HG03060 (cell line): ENCODE measurements at regions not wholly inside any gene's neighbourhood (a gene's known extent, or its start where the extent isn't known, plus 50 kb on each side); places are given as distances from the start of the nearest gene placed in this dataset.

Source experiments
- ATAC-seq: cut with Tn5 transposase; IDR thresholded peaks from one replicate; pipeline ENCODE4 v1.9.1; 2021; ENCODE audit warnings: low read depth, moderate number of reproducible peaks; ENCODE audit not compliant: unreplicated experiment

DNA sequence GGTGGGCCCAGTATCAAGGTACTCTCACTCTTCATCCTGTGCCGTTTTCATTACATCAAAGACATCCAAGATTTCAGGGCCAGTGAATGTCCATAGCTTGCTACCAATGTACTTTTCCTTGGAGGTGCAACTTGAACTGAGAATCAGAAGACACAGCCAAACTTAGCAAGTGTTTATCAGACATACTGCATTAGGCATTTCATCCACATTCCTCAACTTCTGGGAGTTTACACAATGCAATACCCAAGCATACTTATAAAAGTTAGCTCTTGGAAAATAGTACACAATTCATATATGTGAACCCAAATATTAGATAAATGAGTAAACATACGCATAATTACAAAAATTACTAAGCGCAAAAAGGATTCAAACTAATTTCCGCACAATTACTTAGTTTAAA is 216.3 kb upstream of the RHOBTB1 start:
- no peak for ATAC-seq

GRCh38 chr10:61159253-61159652 is 215.3 kb upstream of the RHOBTB1 start:
- ATAC-seq, result no peak

DNA sequence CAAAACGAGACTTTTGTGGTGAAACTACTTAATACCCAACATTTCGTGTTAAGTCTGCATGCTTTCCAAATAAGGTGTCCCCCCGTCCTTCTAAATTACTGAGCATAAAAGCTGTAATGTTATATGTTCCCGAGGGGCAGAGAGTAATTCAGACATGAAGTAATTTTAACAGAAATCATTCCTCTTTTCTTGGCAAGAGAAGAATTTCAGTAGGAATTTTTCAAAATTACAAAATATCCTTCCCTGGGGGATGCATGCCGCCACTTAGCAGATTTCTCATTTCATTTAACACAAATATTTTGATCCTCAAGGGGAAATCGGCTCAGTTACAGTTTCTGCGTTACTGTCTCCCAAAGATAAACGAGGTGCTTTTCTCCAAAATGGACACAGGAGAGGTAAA is 213.2 kb upstream of the RHOBTB1 start:
- ATAC-seq, result no peak

DNA sequence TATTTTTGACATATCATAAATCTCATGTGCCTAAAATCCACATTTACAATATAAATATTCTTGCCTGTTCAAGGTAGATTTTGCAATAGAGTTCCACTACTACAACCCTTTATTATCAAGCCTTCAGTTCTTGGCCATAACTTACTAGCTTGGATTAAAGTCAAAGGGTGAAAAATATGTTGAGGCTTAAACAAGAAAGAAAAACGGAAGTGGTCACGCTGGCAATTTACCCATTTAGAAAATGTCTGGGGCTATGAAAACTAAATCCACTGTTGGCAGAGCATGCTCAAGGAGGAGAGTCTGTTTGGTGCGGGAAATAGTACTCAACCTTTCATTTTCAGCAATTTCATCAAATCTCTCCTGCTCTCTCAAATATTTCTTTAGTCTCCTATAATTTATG is 209.8 kb upstream of the RHOBTB1 start:
- ATAC-seq, result no peak

- ATAC-seq, result no peak
Observed at GRCh38 chr10:61151059-61151458, 207.1 kb upstream of the RHOBTB1 start.

- no peak for ATAC-seq
Observed at GRCh38 chr10:61148451-61148850, 204.5 kb upstream of the RHOBTB1 start.

DNA sequence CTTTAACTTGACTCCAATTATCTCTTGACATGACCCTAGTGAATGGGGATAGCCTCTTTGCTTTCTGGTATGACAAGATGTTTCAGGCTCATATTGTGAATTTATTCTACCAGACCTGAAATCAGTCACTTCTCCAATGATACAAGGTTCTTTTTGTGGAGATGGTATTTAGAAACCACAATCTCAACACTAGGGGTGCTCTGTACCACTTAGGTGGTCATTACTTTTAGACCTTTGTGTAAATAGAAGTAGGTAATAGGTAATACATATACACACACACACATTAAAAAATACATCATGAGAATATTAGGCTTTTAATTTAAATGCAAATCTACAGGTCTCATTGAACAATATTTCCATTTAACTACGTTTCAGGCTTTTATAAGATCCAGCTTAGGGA is 199.0 kb upstream of the RHOBTB1 start:
- ATAC-seq, result no peak

- ATAC-seq, result no peak
Observed at GRCh38 chr10:61140765-61141392, 196.9 kb upstream of the RHOBTB1 start.

DNA sequence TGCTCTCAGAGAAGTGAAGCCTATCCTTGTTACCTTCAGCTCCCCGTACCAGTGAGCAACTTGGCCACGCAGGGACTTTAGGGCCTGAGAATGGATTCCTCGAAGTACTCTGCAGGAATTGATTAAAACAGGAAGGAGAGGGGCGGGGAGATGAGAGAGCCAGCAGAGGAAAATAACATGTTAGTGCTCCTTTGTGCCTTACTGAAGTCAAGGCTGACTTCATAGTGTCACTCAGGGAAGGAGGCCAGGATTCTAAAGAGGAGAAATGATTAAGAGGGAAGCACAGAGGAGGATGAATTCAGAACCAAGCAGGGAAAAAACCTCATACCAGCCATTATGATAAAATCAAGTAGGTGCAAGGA is 195.6 kb upstream of the RHOBTB1 start:
- no peak for ATAC-seq

DNA sequence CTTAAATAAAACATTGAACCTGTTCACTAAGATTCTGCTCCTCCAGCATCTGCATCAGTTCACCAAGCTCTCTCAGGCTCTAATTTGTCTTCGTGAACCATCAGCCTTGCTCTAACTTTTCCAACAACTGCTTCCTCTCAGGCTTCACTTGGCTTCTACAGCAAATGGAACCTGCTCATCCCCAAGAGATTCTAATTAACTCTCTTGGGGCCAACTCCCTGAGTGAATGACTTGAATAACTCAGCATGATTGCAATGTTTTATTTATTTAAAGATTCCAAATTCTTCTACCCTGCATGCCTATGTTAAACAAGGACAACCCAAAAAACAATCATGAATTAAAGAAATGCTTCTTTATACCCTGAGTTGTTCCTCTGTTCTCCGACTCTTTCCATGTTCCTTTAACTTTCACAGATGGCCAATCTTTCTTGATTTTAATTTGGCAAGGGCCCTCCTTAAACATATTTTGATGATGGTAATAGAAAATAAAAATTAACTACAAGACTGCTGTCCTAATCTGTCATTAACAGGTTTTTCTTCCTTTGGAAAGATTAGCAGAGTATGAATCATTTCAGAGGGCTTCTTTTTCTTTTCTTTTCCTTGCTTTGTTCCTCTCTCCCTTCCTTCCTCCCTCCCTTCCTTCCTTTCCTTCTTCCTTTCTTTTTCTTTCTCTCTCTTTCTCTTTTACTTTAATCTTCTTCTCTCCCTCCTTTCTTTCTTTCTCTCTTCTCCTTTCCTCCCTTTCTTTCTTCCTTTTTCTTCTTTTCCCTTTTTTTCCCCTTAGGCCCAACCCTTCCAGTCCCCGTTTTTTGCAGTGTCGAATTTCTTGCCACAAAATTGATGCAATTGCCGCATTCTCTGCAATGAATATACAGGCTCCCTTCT is 195.0 kb upstream of the RHOBTB1 start:
- no peak for ATAC-seq

- no peak for ATAC-seq
Observed at GRCh38 chr10:61136139-61136538, 192.2 kb upstream of the RHOBTB1 start.

- ATAC-seq, result peak; percentile 94
Observed at GRCh38 chr10:61135276-61135721, 191.3 kb upstream of the RHOBTB1 start.

GRCh38 chr10:61130366-61130765 is 186.4 kb upstream of the RHOBTB1 start:
- no peak for ATAC-seq

DNA sequence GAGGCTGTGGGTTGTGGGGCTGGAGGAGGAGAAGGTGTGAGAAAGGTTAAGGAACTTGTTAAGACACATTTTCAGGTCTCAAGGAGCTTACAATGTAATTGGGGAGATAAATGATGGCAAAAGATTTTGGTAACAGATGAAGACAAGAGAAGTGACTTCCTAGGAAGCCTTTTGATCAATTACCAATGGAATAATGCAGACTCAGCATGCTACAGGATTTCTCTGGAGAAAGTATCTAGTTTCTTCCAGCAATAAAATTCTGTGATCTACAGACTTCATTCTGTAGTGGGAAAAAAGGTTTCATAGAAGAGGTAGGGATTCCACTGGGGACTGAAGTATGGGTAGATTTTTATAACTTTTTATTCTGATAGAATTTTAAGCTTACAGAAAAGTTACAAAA is 184.2 kb upstream of the RHOBTB1 start:
- no peak for ATAC-seq

DNA sequence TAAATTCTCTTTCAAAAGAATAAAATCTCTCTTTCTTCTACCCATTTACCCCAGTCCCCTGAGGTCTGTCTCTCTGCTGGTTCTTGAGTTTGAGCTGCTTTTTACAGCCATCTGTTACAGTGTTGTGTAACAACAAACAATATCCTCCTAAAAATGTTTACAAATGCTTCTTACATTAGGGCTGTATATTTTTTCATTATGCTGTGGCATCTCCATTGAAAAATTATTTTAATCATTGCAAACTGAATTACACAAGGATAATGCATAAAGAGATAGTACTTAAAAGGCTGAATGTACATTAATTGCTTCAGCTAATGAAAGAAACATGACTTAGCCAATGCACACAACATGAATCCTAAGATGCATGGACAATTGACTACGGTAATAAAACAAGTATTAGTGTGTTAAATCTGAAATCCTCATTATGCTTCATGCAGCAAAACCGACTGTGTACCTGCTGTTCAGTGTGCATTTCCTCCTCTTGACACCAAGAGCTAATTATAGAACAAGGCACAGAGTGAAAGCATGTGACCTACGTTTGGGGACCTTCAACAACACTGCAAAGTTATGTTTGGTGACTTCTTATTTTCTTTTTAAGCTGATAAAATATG is 181.7 kb upstream of the RHOBTB1 start:
- no peak for ATAC-seq

GRCh38 chr10:61124756-61125530 is 181.0 kb upstream of the RHOBTB1 start:
- no peak for ATAC-seq

DNA sequence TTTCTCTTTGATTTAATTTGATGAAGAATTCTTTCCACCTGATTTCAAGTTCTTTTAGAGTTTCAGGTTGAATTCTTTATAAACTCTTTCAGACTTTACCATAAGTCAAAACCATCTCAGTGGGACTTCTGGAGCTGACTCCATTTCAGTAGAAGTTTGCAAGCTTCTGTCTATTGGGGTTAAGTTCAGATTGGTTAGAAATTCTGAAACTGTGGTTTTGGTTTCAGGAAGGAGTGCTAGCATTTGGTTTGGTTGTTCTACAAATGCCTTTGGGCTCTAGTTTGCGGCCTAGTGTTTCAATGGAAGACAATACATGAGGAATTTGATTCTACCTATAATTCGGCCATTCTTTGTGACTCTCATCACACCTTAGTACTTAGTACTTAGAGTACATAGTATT is 176.8 kb upstream of the RHOBTB1 start:
- ATAC-seq, result peak; percentile 53

GRCh38 chr10:61119573-61119972 is 175.6 kb upstream of the RHOBTB1 start:
- no peak for ATAC-seq

DNA sequence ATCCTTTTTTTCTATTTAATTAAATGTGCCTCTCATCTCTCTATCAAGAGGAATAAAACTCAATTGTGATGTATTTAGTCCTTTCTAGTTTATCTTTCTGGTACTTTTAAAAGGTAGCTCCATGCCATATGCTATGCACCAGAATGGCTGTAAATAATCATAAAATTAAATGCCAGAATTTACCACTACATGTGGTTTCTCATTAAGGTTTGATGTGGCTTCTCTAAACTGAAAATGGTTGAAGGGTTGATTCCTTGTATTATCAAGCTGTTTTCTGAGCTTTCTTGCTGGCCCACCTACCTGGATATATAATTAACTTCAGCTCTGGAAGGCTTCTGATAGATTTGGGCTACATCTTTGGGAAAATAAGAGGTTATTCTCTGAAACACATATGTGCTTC is 171.9 kb upstream of the RHOBTB1 start:
- ATAC-seq, result no peak

- ATAC-seq, result no peak
Observed at GRCh38 chr10:61112771-61113170, 168.8 kb upstream of the RHOBTB1 start.

- ATAC-seq, result no peak
Observed at GRCh38 chr10:61110936-61111335, 167.0 kb upstream of the RHOBTB1 start.
